ENCODE measurements at regions not wholly inside any gene's neighbourhood (a gene's known extent, or its start where the extent isn't known, plus 50 kb on each side); places are given as distances from the start of the nearest gene placed in this dataset.

DNA sequence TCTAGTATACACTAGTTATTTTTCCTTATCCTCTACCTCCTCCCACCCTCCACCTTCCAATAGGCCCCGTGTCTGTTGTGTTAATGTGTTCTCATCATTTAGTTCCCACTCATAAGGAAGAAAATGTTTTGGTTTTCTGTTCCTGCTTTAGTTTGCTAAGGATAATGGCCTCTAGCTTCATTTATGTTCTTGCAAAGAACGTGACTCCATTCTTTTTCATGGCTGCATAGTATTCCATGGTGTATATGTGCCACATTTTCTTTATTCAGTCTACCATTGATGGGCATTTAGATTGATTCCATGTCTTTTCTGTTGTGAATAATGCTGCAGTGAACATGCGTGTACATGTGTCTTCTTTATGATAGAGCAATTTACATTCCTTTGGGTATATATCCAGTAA lies 146.5 kb upstream of the GAS1 start:
- no peak overlapping the region for H3K27ac Mint-ChIP-seq (ENCODE audit: low read depth, unreplicated experiment)
- DNase-seq (ENCODE audit: unreplicated experiment): no peak
- intact Hi-C loops (cut with micrococcal nuclease): no loop called here
- BruUV-seq (replicated peaks): no TSS peak
- ChIA-PET CTCF (no interaction called here), POLR2A (no interaction called here)
- TF ChIP-seq, protein P1, sequence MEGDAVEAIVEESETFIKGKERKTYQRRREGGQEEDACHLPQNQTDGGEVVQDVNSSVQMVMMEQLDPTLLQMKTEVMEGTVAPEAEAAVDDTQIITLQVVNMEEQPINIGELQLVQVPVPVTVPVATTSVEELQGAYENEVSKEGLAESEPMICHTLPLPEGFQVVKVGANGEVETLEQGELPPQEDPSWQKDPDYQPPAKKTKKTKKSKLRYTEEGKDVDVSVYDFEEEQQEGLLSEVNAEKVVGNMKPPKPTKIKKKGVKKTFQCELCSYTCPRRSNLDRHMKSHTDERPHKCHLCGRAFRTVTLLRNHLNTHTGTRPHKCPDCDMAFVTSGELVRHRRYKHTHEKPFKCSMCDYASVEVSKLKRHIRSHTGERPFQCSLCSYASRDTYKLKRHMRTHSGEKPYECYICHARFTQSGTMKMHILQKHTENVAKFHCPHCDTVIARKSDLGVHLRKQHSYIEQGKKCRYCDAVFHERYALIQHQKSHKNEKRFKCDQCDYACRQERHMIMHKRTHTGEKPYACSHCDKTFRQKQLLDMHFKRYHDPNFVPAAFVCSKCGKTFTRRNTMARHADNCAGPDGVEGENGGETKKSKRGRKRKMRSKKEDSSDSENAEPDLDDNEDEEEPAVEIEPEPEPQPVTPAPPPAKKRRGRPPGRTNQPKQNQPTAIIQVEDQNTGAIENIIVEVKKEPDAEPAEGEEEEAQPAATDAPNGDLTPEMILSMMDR (IDR thresholded peaks at IDR 0.05; ENCODE audit: unreplicated experiment): no peak
- H3K4me1 Mint-ChIP-seq (ENCODE audit: insufficient read depth, unreplicated experiment): no peaks in the 10 kb centered on the region
- H3K27me3 Mint-ChIP-seq (ENCODE audit: insufficient read depth, unreplicated experiment): no peaks in the 10 kb centered on the region
- no peak overlapping the region for H3K4me3 Mint-ChIP-seq (ENCODE audit: unreplicated experiment)
- H3K36me3 Mint-ChIP-seq (ENCODE audit: insufficient read depth, unreplicated experiment): no peaks in the 10 kb centered on the region
- H3K9me3 Mint-ChIP-seq (ENCODE audit: unreplicated experiment): no peaks in the 10 kb centered on the region

DNA sequence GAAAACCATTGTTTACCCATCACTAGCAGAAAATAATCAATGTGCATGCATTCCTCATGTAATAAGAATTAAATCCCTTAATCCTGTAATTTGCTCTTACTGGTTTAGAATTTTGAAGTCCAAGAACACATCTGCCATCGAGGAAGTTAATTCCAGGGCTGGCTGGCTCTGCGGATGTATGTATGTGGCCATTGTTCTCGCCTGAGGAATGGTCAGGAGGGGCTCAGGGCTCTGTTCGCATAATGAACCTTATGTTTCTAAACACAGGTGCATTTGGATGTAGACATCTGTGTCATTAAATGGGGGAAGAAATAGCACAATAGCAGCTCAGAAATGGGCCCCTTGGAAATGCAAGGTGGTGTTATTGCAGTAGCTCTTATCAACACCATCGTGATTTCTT lies 148.6 kb upstream of the GAS1 start:
- H3K27me3 Mint-ChIP-seq (ENCODE audit: insufficient read depth, unreplicated experiment): no peaks in the 10 kb centered on the region
- ChIA-PET CTCF (no interaction called here), POLR2A (interaction anchor here (0.8 to 1.2 kb wide), 2 partner anchors 10 to 112 kb away, joined by 3 to 5 read pairs; no protein-coding TSS in a partner anchor)
- TF ChIP-seq, protein P1 (IDR thresholded peaks at IDR 0.05; ENCODE audit: unreplicated experiment): no peak
- H3K9me3 Mint-ChIP-seq (ENCODE audit: unreplicated experiment): no peaks in the 10 kb centered on the region
- no peaks in the 10 kb centered on the region for H3K36me3 Mint-ChIP-seq (ENCODE audit: insufficient read depth, unreplicated experiment)
- H3K27ac Mint-ChIP-seq (ENCODE audit: low read depth, unreplicated experiment): no peak overlapping the region
- intact Hi-C loops (cut with micrococcal nuclease): no loop called here
- DNase-seq (ENCODE audit: unreplicated experiment): no peak
- H3K4me3 Mint-ChIP-seq (ENCODE audit: unreplicated experiment): no peak overlapping the region
- peaks cover 12% of the 10 kb centered on the region for H3K4me1 Mint-ChIP-seq (ENCODE audit: insufficient read depth, unreplicated experiment)
- BruUV-seq (replicated peaks): no TSS peak

DNA sequence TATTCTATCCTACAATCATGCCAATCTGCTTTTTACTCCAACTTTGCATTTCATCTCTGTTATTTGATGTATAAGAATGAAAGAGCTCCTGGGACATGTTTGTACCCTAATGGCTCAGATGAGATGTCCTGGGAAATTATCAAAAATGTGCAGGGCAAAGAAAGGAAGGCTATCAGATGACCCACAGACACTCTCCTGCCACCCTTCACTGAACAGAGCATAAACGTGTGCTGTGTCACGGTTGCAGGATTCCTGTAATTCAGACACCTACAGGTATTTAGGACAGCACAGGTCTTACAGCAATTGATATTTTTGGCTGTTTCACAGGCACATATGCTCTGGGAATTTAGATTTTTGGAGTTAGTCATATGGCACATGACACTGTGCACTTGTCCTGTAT lies 149.2 kb upstream of the GAS1 start:
- no peaks in the 10 kb centered on the region for H3K27me3 Mint-ChIP-seq (ENCODE audit: insufficient read depth, unreplicated experiment)
- peaks cover 12% of the 10 kb centered on the region for H3K4me1 Mint-ChIP-seq (ENCODE audit: insufficient read depth, unreplicated experiment)
- no peak overlapping the region for H3K27ac Mint-ChIP-seq (ENCODE audit: low read depth, unreplicated experiment)
- no peaks in the 10 kb centered on the region for H3K9me3 Mint-ChIP-seq (ENCODE audit: unreplicated experiment)
- no peak overlapping the region for H3K4me3 Mint-ChIP-seq (ENCODE audit: unreplicated experiment)
- CTCF ChIA-PET: interaction anchor here (1.3 kb wide), 1 partner anchor 9 kb away, joined by 4 read pairs; no protein-coding TSS in a partner anchor
- H3K36me3 Mint-ChIP-seq (ENCODE audit: insufficient read depth, unreplicated experiment): no peaks in the 10 kb centered on the region
- intact Hi-C loops (cut with micrococcal nuclease): no loop called here
- POLR2A ChIA-PET: interaction anchor here (0.7 to 1.2 kb wide), 2 partner anchors 23 to 113 kb away, joined by 4 to 5 read pairs; no protein-coding TSS in a partner anchor
- BruUV-seq (replicated peaks): no TSS peak
- DNase-seq (ENCODE audit: unreplicated experiment): no peak
- TF ChIP-seq, protein P1 (IDR thresholded peaks at IDR 0.05; ENCODE audit: unreplicated experiment): no peak

DNA sequence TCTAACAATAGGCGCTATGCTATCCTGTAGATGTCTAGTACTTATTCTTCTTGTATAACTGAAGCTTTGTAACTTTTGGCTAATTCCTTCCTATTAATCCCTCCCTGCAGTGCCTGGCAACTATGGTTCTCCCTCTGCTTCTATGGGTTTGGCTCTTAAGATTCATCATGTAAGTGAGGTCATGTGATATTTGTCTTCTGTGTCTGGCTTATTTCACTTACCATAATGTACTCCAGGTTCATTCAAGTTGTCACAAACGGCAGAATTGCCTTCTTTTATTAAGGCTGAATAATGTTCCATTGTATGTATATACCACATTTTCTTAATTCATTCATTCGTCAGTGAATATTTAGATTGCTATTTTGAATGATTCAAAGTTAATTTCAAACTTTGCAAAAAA lies 149.9 kb upstream of the GAS1 start:
- no peak overlapping the region for H3K27ac Mint-ChIP-seq (ENCODE audit: low read depth, unreplicated experiment)
- ChIA-PET POLR2A (interaction anchor here (0.7 to 1.2 kb wide), 2 partner anchors 22 to 114 kb away, joined by 4 to 5 read pairs; no protein-coding TSS in a partner anchor), CTCF (interaction anchor here (0.6 to 1.3 kb wide), 2 partner anchors 10 to 640 kb away, joined by 3 to 4 read pairs; no protein-coding TSS in a partner anchor)
- no peaks in the 10 kb centered on the region for H3K9me3 Mint-ChIP-seq (ENCODE audit: unreplicated experiment)
- no peaks in the 10 kb centered on the region for H3K27me3 Mint-ChIP-seq (ENCODE audit: insufficient read depth, unreplicated experiment)
- TF ChIP-seq, protein P1 (IDR thresholded peaks at IDR 0.05; ENCODE audit: unreplicated experiment): no peak
- H3K4me1 Mint-ChIP-seq (ENCODE audit: insufficient read depth, unreplicated experiment): peaks cover 12% of the 10 kb centered on the region
- no peak for DNase-seq (ENCODE audit: unreplicated experiment)
- BruUV-seq (replicated peaks): no TSS peak
- H3K36me3 Mint-ChIP-seq (ENCODE audit: insufficient read depth, unreplicated experiment): no peaks in the 10 kb centered on the region
- H3K4me3 Mint-ChIP-seq (ENCODE audit: unreplicated experiment): no peak overlapping the region
- intact Hi-C loops (cut with micrococcal nuclease): no loop called here
